GM12878 (cell line): ENCODE measurements at regions not wholly inside any gene's neighbourhood (a gene's known extent, or its start where the extent isn't known, plus 50 kb on each side); places are given as distances from the start of the nearest gene placed in this dataset.

Experiments used
- ATAC-seq: fragments of 200-7000 bp; cut with Tn5 transposase; 3 replicates; pipeline ENCODE4 v1.9.1; 2020; ENCODE audit warnings: mild to moderate bottlenecking, moderate library complexity
- BruUV-seq: library from RNA; stranded (reverse); fragments of 400-500 nt; replicated peaks from 2 replicates; lab custom pipeline; 2021; lab: Mats Ljungman, UMichigan
- CTCF ChIA-PET: fragments of 300-600 bp; sonication (Branson Sonifier 250); formaldehyde crosslinking; extraction: SDS; loops from one replicate; lab custom pipeline; 2021; ENCODE audit warnings: inconsistent platforms; lab: Yijun Ruan, JAX
- POLR2A ChIA-PET: fragments of 350-600 bp; formaldehyde crosslinking; extraction: SDS; loops from one replicate; lab custom pipeline; 2021; ENCODE audit warnings: inconsistent platforms; lab: Charles Lee
- RAD21 ChIA-PET: fragments of 300-600 bp; sonication (Branson Sonifier 250); formaldehyde crosslinking; loops from one replicate; lab custom pipeline; 2023; ENCODE audit warnings: antibody characterized with exemption; ENCODE audit not compliant: unreplicated experiment; lab: Charles Lee
- SMC1A ChIA-PET: fragments of 300-600 bp; sonication (Branson Sonifier 250); formaldehyde crosslinking; loops from one replicate; lab custom pipeline; 2023; ENCODE audit not compliant: unreplicated experiment, uncharacterized antibody; lab: Charles Lee
- DNase-seq: peaks from one replicate; pipeline ENCODE4 v3.0.0-alpha.2; 2011; ENCODE audit warnings: low read depth, low spot score
- FAIRE-seq: peaks from 3 replicates; lab custom pipeline; 2011; peaks lifted over from hg19 to GRCh38; lab: Jason Lieb, UNC
- H2AFZ ChIP-seq: 2 replicates; pipeline ENCODE4 v1.6.0; 2011; ENCODE audit warnings: low read depth, low read length, control low read depth; ENCODE audit not compliant: control insufficient read depth
- H3K27ac ChIP-seq: 2 replicates; pipeline ENCODE4 v1.5.1; 2011; ENCODE audit warnings: control low read depth; ENCODE audit not compliant: control insufficient read depth, insufficient read depth
- H3K27me3 ChIP-seq, 2 experiments: replicated peaks in 1 of 2; 2 replicates each; pipeline versions ENCODE4 v1.6.0 to v1.6.1; 2011; ENCODE audit warnings: low read length in 1 of 2; ENCODE audit not compliant: control insufficient read depth in 2 of 2, insufficient read depth in 2 of 2
- H3K36me3 ChIP-seq, 2 experiments: 2 replicates each; pipeline ENCODE4 v1.5.1; 2011; ENCODE audit warnings: low read length in 1 of 2; ENCODE audit not compliant: control insufficient read depth in 2 of 2, insufficient read depth in 2 of 2
- H3K4me1 ChIP-seq: 2 replicates; pipeline ENCODE4 v1.6.1; 2011; ENCODE audit warnings: mild to moderate bottlenecking, low read length, moderate library complexity, mixed read lengths; ENCODE audit not compliant: control insufficient read depth, insufficient read depth
- H3K4me2 ChIP-seq: 2 replicates; pipeline ENCODE4 v1.6.0; 2011; ENCODE audit warnings: control low read depth; ENCODE audit not compliant: control insufficient read depth, insufficient read depth
- H3K4me3 ChIP-seq: fragments of 200-600 bp; sonication (generic); 2 replicates; pipeline ENCODE4 v1.5.1; 2016
- H3K79me2 ChIP-seq: 2 replicates; pipeline ENCODE4 v1.6.0; 2011; ENCODE audit warnings: low read length; ENCODE audit not compliant: control insufficient read depth, insufficient read depth
- H3K9ac ChIP-seq: 2 replicates; pipeline ENCODE4 v1.8.0; 2011; ENCODE audit warnings: low read length, control low read depth, mixed read lengths; ENCODE audit not compliant: control insufficient read depth, insufficient read depth
- H3K9me3 ChIP-seq: replicated peaks from 3 replicates; pipeline ENCODE4 v1.5.1; 2011; ENCODE audit warnings: mild to moderate bottlenecking, low read length; ENCODE audit not compliant: control insufficient read depth, insufficient read depth
- H4K20me1 ChIP-seq: 2 replicates; pipeline ENCODE4 v1.6.0; 2011; ENCODE audit not compliant: control insufficient read depth, insufficient read depth
- ASH2L ChIP-seq: fragments of 300-600, 200-600 bp; sonication (generic); IDR thresholded peaks from 2 replicates; pipeline ENCODE4 v1.6.1; 2017; ENCODE audit warnings: low read depth, mild to moderate bottlenecking, borderline replicate concordance
- CBX3 ChIP-seq: fragments of 200-600 bp; sonication (generic); IDR thresholded peaks from 2 replicates; pipeline ENCODE4 v1.6.1; 2016; ENCODE audit warnings: low read depth, borderline replicate concordance
- IKZF1 ChIP-seq: fragments of 450-650 bp; conservative IDR thresholded peaks from 2 replicates; pipeline ENCODE4 v1.6.1; 2017; ENCODE audit warnings: antibody characterized with exemption, mild to moderate bottlenecking
- NR2C1 ChIP-seq: fragments of 450-650 bp; IDR thresholded peaks from 2 replicates; pipeline ENCODE4 v1.6.1; 2017; ENCODE audit warnings: antibody characterized with exemption, mild to moderate bottlenecking, moderate library complexity
- NR2C2 ChIP-seq: IDR thresholded peaks from 2 replicates; pipeline ENCODE4 v1.6.1; 2011; ENCODE audit warnings: borderline replicate concordance, low read depth; ENCODE audit not compliant: control insufficient read depth, insufficient read length
- PAX8 ChIP-seq: fragments of 450-650 bp; IDR thresholded peaks from 2 replicates; pipeline ENCODE4 v1.6.1; 2017; ENCODE audit warnings: mild to moderate bottlenecking, moderate library complexity
- RELA ChIP-seq: fragments of 450-650 bp; IDR thresholded peaks from 2 replicates; pipeline ENCODE4 v1.8.0; 2014; ENCODE audit warnings: borderline replicate concordance; ENCODE audit not compliant: partially characterized antibody
- STAT3 ChIP-seq: IDR thresholded peaks from 2 replicates; pipeline ENCODE4 v1.6.1; 2011; ENCODE audit warnings: low read depth, low read length, improper control_type of control experiment
- TARDBP ChIP-seq: IDR thresholded peaks from 2 replicates; pipeline ENCODE4 v1.6.1; 2016; ENCODE audit warnings: borderline replicate concordance
- YBX1 ChIP-seq: fragments of 450-650 bp; IDR thresholded peaks from 2 replicates; pipeline ENCODE4 v1.6.1; 2016; ENCODE audit warnings: antibody characterized with exemption
- YY1 ChIP-seq: IDR thresholded peaks from 2 replicates; pipeline ENCODE4 v1.6.1; 2011; ENCODE audit warnings: low read depth, mild to moderate bottlenecking, low read length
- ZNF24 ChIP-seq: fragments of 450-650 bp; IDR thresholded peaks from 2 replicates; pipeline ENCODE4 v1.6.1; 2017; ENCODE audit warnings: antibody characterized with exemption, mild to moderate bottlenecking
- ZNF622 ChIP-seq: fragments of 450-650 bp; IDR thresholded peaks from 2 replicates; pipeline ENCODE4 v1.6.1; 2017; ENCODE audit warnings: mild to moderate bottlenecking, inconsistent platforms
- ZZZ3 ChIP-seq: IDR thresholded peaks from 2 replicates; pipeline ENCODE4 v1.6.1; 2011; ENCODE audit warnings: low read depth; ENCODE audit not compliant: control insufficient read depth, insufficient read length
- WGBS: methylation state at CpG from one replicate; pipeline ENCODE4 v1.1.6; 2016; ENCODE audit warnings: low lambda C conversion rate; ENCODE audit not compliant: insufficient replicate concordance, insufficient coverage; ENCODE audit errors: missing lambda C conversion rate; 5-methylcytosine and 5-hydroxymethylcytosine counted together
- in situ Hi-C: fragments of 300-500 bp; cut with MboI; formaldehyde crosslinking; loops from 9 replicates; pipeline ENCODE4 v1.14.3; 2018; ENCODE audit warnings: mixed read lengths
- intact Hi-C: fragments of 100-400 bp; cut with micrococcal nuclease; formaldehyde crosslinking; loops from one replicate; pipeline ENCODE4 v1.14.2; 2022; ENCODE audit not compliant: unreplicated experiment
- TF ChIP-seq, protein P1 (sequence below): fragments of 450-650 bp; IDR thresholded peaks from 2 replicates; pipeline ENCODE4 v1.6.1; 2017; ENCODE audit warnings: low read depth, mild to moderate bottlenecking, moderate library complexity
- TF ChIP-seq, protein P2 (sequence below): fragments of 450-650 bp; IDR thresholded peaks from 2 replicates; pipeline ENCODE4 v1.6.1; 2016; ENCODE audit warnings: mild to moderate bottlenecking, moderate library complexity, borderline replicate concordance

DNA sequence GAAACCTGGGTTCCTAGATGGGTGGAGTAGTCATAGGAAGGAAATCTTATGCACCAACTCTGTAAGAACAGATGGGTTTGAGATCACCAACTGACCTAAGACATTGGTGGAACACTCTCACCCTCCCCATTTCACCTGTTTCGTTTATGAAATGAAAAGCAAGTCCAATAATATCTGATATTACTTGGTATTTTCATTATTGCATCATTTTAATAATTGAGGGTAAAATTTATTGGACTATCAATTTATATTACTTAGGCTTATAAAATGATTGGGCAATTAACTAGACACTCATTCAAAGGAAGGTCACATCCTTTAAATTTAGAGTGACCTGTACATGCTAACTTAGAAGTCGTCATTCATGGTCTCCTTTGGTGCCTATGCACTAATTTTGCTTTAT lies 503.9 kb downstream of the TAFA4 start:
- Histone ChIP-seq H3K4me3 (no peak overlapping the region), H3K79me2 (no peaks in the 10 kb centered on the region), H3K4me2 (no peak overlapping the region), H3K27me3 (no peaks in the 10 kb centered on the region), H3K27ac (no peak overlapping the region), H3K36me3 (no peaks in the 10 kb centered on the region), H4K20me1 (no peaks in the 10 kb centered on the region), H2AFZ (no peak overlapping the region), H3K4me1 (no peaks in the 10 kb centered on the region), H3K9me3 (no peaks in the 10 kb centered on the region), H3K9ac (no peak overlapping the region)
- CTCF ChIA-PET = no interaction called here
- RAD21 ChIA-PET = no interaction called here
- intact Hi-C loops = no loop called here
- BruUV-seq = no TSS peak
- FAIRE-seq (no peak), ATAC-seq (no peak), DNase-seq (no peak)
- in situ Hi-C loops = no loop called here
- WGBS = 0% methylated on average over 2 of the region's 2 CpGs
- SMC1A ChIA-PET = no interaction called here
- TF ChIP-seq PAX8 (no peak), TARDBP (no peak), NR2C1 (no peak), YBX1 (no peak), RELA (no peak), YY1 (no peak), ZNF622 (no peak), NR2C2 (no peak), IKZF1 (no peak), STAT3 (no peak), ZZZ3 (no peak), ZNF24 (no peak), ASH2L (no peak), CBX3 (no peak)
- TF ChIP-seq, protein P1, sequence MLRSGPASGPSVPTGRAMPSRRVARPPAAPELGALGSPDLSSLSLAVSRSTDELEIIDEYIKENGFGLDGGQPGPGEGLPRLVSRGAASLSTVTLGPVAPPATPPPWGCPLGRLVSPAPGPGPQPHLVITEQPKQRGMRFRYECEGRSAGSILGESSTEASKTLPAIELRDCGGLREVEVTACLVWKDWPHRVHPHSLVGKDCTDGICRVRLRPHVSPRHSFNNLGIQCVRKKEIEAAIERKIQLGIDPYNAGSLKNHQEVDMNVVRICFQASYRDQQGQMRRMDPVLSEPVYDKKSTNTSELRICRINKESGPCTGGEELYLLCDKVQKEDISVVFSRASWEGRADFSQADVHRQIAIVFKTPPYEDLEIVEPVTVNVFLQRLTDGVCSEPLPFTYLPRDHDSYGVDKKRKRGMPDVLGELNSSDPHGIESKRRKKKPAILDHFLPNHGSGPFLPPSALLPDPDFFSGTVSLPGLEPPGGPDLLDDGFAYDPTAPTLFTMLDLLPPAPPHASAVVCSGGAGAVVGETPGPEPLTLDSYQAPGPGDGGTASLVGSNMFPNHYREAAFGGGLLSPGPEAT = no peak
- TF ChIP-seq, protein P2, sequence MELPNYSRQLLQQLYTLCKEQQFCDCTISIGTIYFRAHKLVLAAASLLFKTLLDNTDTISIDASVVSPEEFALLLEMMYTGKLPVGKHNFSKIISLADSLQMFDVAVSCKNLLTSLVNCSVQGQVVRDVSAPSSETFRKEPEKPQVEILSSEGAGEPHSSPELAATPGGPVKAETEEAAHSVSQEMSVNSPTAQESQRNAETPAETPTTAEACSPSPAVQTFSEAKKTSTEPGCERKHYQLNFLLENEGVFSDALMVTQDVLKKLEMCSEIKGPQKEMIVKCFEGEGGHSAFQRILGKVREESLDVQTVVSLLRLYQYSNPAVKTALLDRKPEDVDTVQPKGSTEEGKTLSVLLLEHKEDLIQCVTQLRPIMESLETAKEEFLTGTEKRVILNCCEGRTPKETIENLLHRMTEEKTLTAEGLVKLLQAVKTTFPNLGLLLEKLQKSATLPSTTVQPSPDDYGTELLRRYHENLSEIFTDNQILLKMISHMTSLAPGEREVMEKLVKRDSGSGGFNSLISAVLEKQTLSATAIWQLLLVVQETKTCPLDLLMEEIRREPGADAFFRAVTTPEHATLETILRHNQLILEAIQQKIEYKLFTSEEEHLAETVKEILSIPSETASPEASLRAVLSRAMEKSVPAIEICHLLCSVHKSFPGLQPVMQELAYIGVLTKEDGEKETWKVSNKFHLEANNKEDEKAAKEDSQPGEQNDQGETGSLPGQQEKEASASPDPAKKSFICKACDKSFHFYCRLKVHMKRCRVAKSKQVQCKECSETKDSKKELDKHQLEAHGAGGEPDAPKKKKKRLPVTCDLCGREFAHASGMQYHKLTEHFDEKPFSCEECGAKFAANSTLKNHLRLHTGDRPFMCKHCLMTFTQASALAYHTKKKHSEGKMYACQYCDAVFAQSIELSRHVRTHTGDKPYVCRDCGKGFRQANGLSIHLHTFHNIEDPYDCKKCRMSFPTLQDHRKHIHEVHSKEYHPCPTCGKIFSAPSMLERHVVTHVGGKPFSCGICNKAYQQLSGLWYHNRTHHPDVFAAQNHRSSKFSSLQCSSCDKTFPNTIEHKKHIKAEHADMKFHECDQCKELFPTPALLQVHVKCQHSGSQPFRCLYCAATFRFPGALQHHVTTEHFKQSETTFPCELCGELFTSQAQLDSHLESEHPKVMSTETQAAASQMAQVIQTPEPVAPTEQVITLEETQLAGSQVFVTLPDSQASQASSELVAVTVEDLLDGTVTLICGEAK = no peak
- POLR2A ChIA-PET = no interaction called here
